Muscle of leg (tissue), 3 donors: ENCODE measurements at regions not wholly inside any gene's neighbourhood (a gene's known extent, or its start where the extent isn't known, plus 50 kb on each side); places are given as distances from the start of the nearest gene placed in this dataset.
"Not testable (repeated sequence)": the region's sequence is repeated elsewhere in the genome, so short reads cannot be mapped to it uniquely, and the experiment has no call there.

Experiments
- DNase-seq: peaks from one replicate; pipeline ENCODE4 v3.0.0; 2013
- H3K27ac ChIP-seq: one replicate; pipeline ENCODE4 v1.5.1; 2013; ENCODE audit warnings: mild to moderate bottlenecking, low read length, control low read depth
- H3K27me3 ChIP-seq: one replicate; pipeline ENCODE4 v1.6.1; 2013; ENCODE audit warnings: low read length; ENCODE audit not compliant: control insufficient read depth, insufficient read depth
- H3K36me3 ChIP-seq: one replicate; pipeline ENCODE4 v1.6.1; 2013; ENCODE audit warnings: low read length; ENCODE audit not compliant: control insufficient read depth, insufficient read depth
- H3K4me1 ChIP-seq: one replicate; pipeline ENCODE4 v1.6.1; 2013; ENCODE audit warnings: low read length; ENCODE audit not compliant: control insufficient read depth, insufficient read depth
- H3K4me3 ChIP-seq: one replicate; pipeline ENCODE4 v1.5.1; 2013; ENCODE audit warnings: low read length, control low read depth
- H3K9me3 ChIP-seq: replicated peaks from 2 replicates; pipeline ENCODE4 v1.6.1; 2013; ENCODE audit warnings: low read depth, low read length; ENCODE audit not compliant: control insufficient read depth
- WGBS: methylation state at CpG from one replicate; pipeline ENCODE4 v1.1.5; 2013; ENCODE audit warnings: missing lambda C conversion rate; ENCODE audit not compliant: insufficient coverage; 5-methylcytosine and 5-hydroxymethylcytosine counted together

GRCh38 chr6:168795611-168796010, 354.6 kb downstream of the SMOC2 start:
- not testable (repeated sequence) for H3K4me1 ChIP-seq, H3K27ac ChIP-seq, H3K36me3 ChIP-seq, H3K4me3 ChIP-seq, H3K9me3 ChIP-seq, H3K27me3 ChIP-seq, DNase-seq
- 83% methylated on average over 2 of the region's 12 CpGs for WGBS

DNA sequence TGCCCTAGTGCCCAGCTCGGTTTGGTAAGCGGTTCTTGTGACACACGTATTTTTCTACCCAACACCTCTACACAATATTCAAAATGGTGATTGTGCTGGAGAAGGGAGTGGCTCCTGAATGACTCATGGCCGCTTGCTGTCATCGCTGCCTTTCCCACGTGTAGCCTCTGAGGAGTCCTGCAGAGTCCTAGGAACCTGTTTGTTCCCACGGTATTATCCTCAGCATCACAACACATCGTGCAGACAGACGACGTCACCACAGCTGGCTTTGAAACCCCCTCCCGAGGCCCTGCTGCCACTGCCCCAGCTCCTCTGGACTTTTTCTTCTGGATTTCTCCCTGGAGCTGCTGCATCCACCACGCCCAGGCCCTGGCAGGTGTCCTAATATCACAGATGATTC, 353.5 kb downstream of the SMOC2 start:
- Histone ChIP-seq H3K4me3 (no peak overlapping the region), H3K9me3 (peaks cover 8% of the 10 kb centered on the region), H3K27me3 (no peaks in the 10 kb centered on the region), H3K4me1 (no peaks in the 10 kb centered on the region), H3K27ac (no peak overlapping the region), H3K36me3 (no peaks in the 10 kb centered on the region)
- DNase-seq = no peak
- 63% methylated on average over 9 of the region's 12 CpGs for WGBS

DNA sequence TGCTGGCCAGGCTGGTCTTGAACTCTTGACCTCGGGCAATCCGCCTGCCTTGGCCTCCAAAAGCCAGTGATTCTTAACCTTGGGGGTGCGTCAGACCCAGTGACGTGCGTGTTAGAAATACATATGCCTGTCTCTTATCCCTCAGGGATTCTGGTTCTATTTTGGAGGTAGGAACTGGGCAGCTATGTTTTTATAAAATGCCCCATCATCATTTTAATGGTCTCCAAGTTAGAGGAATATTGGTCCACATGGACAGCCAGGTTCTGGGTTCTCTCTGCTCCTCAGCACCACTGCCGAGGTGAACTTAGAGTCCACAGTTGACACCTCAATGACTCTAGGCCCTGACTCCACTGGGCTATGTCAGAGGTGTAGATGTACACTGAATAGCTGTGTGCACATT, 352.7 kb downstream of the SMOC2 start:
- WGBS = 86% methylated on average over 3 of the region's 6 CpGs
- no peak for DNase-seq
- Histone ChIP-seq H3K9me3 (peaks cover 8% of the 10 kb centered on the region), H3K27me3 (no peaks in the 10 kb centered on the region), H3K4me3 (no peak overlapping the region), H3K36me3 (no peaks in the 10 kb centered on the region), H3K4me1 (no peaks in the 10 kb centered on the region), H3K27ac (no peak overlapping the region)

DNA sequence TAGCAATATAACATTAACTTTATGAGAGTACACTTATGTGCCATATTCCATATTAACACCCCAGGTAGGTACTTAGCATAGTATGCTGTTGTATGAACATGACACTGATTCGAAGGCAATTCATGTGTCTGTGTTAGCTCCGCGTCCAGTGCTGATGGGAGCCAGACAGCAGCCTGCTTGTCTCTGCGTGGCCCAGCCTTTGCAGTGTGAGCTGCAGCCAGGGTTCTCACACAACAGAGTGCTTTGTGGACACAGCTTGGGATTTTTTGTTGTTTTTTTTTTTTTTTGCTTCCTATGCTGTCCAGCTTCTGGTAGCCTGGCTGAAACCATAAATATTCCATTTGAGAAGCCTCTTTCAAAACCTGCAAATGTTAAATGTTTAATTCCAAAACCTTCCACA, 350.9 kb downstream of the SMOC2 start:
- H3K36me3 ChIP-seq = no peaks in the 10 kb centered on the region
- DNase-seq = no peak
- H3K27ac ChIP-seq = no peak overlapping the region
- WGBS = 86% methylated on average over 4 of the region's 4 CpGs
- H3K4me3 ChIP-seq = no peak overlapping the region
- no peaks in the 10 kb centered on the region for H3K27me3 ChIP-seq
- peaks cover 8% of the 10 kb centered on the region for H3K9me3 ChIP-seq
- no peaks in the 10 kb centered on the region for H3K4me1 ChIP-seq

DNA sequence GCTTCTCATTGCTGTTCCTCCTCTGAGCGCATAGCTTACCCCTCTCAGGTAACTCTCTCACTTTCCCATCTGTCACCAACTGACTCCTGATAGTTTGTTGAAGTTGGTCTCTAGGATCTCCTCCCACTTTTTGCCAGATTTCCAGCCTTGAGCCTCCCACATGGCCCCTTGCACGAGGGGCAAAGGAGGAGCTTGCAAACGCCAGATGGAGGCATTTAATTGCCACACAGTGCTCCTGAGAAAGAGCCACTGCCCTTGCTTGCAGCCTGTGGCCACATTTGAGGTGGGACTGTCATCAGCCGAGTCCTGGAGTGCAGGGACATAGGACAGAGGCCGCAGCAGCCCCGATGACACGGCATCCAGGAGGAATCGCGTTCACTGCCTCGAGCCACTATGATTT, 348.7 kb downstream of the SMOC2 start:
- Histone ChIP-seq H3K27me3 (no peaks in the 10 kb centered on the region), H3K4me3 (no peak overlapping the region), H3K4me1 (no peaks in the 10 kb centered on the region), H3K27ac (no peak overlapping the region), H3K9me3 (no peaks in the 10 kb centered on the region), H3K36me3 (no peaks in the 10 kb centered on the region)
- DNase-seq = no peak
- WGBS = 86% methylated on average over 8 of the region's 10 CpGs

DNA sequence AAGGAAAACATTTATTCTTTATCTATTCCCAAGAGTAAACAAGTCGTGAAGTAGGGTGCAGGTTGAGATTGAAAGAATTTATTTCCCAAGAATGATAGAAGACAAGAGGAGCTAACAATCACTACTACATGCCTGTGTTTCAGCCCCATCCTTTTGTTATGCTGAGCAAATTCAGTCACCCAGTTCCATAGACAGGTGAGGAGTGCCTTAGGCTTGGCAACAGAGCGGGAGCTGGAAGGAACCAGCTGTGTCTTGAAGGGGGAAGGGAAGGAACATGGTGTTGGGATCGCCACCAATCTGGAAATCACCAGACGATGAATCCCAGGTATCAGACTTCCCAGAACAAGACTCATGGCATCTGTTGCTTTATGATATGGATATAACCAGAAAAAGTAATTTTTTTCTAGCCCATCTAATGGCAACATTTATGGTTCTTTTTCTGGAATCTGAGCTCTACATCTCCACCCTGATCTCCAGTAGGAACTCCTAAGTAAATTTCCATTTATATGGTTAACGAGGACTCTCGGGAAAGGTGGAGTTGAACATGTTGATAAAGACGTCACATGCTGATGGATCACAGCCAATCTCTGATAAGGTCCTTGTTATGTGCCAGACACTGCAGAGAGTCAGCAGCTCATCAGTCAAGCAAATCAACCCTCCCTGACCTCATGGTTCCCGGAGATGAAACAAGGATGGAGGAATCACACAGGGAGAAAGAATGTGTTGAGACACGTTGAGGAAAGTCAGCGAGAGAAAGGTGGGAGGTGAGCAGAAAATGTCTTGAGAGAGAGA, 344.9 kb downstream of the SMOC2 start:
- H3K36me3 ChIP-seq = no peaks in the 10 kb centered on the region
- no peak overlapping the region for H3K27ac ChIP-seq
- no CpG with 5 or more reads among the region's 10 CpGs for WGBS
- no peaks in the 10 kb centered on the region for H3K27me3 ChIP-seq
- H3K4me1 ChIP-seq = no peaks in the 10 kb centered on the region
- DNase-seq = no peak
- no peaks in the 10 kb centered on the region for H3K9me3 ChIP-seq
- no peak overlapping the region for H3K4me3 ChIP-seq

GRCh38 chr6:168784426-168784825, 343.4 kb downstream of the SMOC2 start:
- Histone ChIP-seq H3K27me3 (no peaks in the 10 kb centered on the region), H3K4me3 (no peak overlapping the region), H3K27ac (no peak overlapping the region), H3K4me1 (no peaks in the 10 kb centered on the region), H3K36me3 (no peaks in the 10 kb centered on the region), H3K9me3 (peaks cover 6% of the 10 kb centered on the region)
- 44% methylated on average over 10 of the region's 14 CpGs for WGBS
- peak; percentile 43 for DNase-seq

DNA sequence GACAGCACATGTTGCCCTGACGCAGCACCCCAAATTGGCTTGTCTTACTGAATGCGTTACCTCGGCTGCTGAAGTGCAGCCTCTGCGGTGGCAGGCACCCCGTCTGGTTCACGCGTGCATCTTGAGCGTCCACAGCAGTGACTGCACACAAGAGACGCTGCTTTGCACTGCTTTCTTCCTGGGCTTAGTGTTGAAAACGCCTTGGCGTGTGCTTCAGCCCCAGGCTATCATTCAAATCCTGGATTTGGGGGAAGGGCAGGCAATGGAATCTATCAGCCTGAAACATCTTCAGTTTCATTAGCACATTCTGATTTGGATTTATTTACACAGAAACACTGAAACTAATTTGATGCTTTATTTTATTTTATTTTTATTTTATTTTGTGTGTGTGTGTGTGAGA, 342.7 kb downstream of the SMOC2 start:
- no peak for DNase-seq
- Histone ChIP-seq H3K4me1 (no peaks in the 10 kb centered on the region), H3K9me3 (peaks cover 6% of the 10 kb centered on the region), H3K27me3 (no peaks in the 10 kb centered on the region), H3K4me3 (no peak overlapping the region), H3K36me3 (no peaks in the 10 kb centered on the region), H3K27ac (no peak overlapping the region)
- WGBS = 81% methylated on average over 11 of the region's 11 CpGs

GRCh38 chr6:168782187-168782751, 341.3 kb downstream of the SMOC2 start:
- H3K4me3 ChIP-seq = no peak overlapping the region
- H3K36me3 ChIP-seq = no peaks in the 10 kb centered on the region
- peaks cover 6% of the 10 kb centered on the region for H3K9me3 ChIP-seq
- H3K27ac ChIP-seq = no peak overlapping the region
- DNase-seq = peak; percentile 32
- WGBS = 39% methylated on average over 11 of the region's 18 CpGs
- peaks cover 7% of the 10 kb centered on the region for H3K4me1 ChIP-seq
- no peaks in the 10 kb centered on the region for H3K27me3 ChIP-seq

- peak; percentile 82 for DNase-seq
- WGBS = 18% methylated on average over 7 of the region's 7 CpGs
- peaks cover 3% of the 10 kb centered on the region for H3K27me3 ChIP-seq
- H3K36me3 ChIP-seq = no peaks in the 10 kb centered on the region
- H3K4me1 ChIP-seq = peaks cover 7% of the 10 kb centered on the region
- no peak overlapping the region for H3K27ac ChIP-seq
- peaks cover 12% of the 10 kb centered on the region for H3K9me3 ChIP-seq
- no peak overlapping the region for H3K4me3 ChIP-seq
Measured at GRCh38 chr6:168778201-168778600, 337.2 kb downstream of the SMOC2 start.
